Smooth muscle cell (in vitro differentiated cells): ENCODE measurements at regions not wholly inside any gene's neighbourhood (a gene's known extent, or its start where the extent isn't known, plus 50 kb on each side); places are given as distances from the start of the nearest gene placed in this dataset.
A peak's percentile ranks its signal among the peaks of the same experiment; 100 is the strongest.

ENCODE experiments used
- DNase-seq: peaks from one replicate; lab custom pipeline; 2025; ENCODE audit not compliant: unreplicated experiment; lab: John Stamatoyannopoulos, UW
- H2AFZ ChIP-seq: fragments of 200-600 bp; sonication (generic); 2 replicates; pipeline ENCODE4 v1.6.0; 2016; ENCODE audit warnings: antibody characterized with exemption, low read depth, mild to moderate bottlenecking
- H3F3A ChIP-seq: fragments of 200-600 bp; sonication (generic); 2 replicates; pipeline ENCODE4 v1.6.0; 2017; ENCODE audit warnings: antibody characterized with exemption, low read depth
- H3K27ac ChIP-seq: fragments of 200-600 bp; sonication (generic); 2 replicates; pipeline ENCODE4 v1.5.1; 2016; ENCODE audit warnings: low read depth, mild to moderate bottlenecking
- H3K27me3 ChIP-seq: fragments of 200-600 bp; sonication (generic); 2 replicates; pipeline ENCODE4 v1.6.1; 2016; ENCODE audit warnings: low read depth, mild to moderate bottlenecking
- H3K36me3 ChIP-seq: fragments of 200-600 bp; sonication (generic); 2 replicates; pipeline ENCODE4 v1.5.1; 2016; ENCODE audit warnings: low read depth
- H3K4me1 ChIP-seq: fragments of 200-600 bp; sonication (generic); 2 replicates; pipeline ENCODE4 v1.5.1; 2016; ENCODE audit warnings: low read depth
- H3K4me2 ChIP-seq: fragments of 200-600 bp; sonication (generic); 2 replicates; pipeline ENCODE4 v1.6.0; 2016; ENCODE audit warnings: mild to moderate bottlenecking
- H3K4me3 ChIP-seq: fragments of 200-600 bp; sonication (generic); 2 replicates; pipeline ENCODE4 v1.5.1; 2016; ENCODE audit warnings: mild to moderate bottlenecking
- H3K79me2 ChIP-seq: fragments of 200-600 bp; sonication (generic); 2 replicates; pipeline ENCODE4 v1.6.0; 2016; ENCODE audit warnings: low read depth, mild to moderate bottlenecking
- H3K9ac ChIP-seq: fragments of 200-600 bp; sonication (generic); 2 replicates; pipeline ENCODE4 v1.6.0; 2016; ENCODE audit warnings: low read depth
- H3K9me3 ChIP-seq: fragments of 200-600 bp; sonication (generic); replicated peaks from 2 replicates; pipeline ENCODE4 v1.5.1; 2016; ENCODE audit warnings: low read depth
- H4K20me1 ChIP-seq: fragments of 200-600 bp; sonication (generic); 2 replicates; pipeline ENCODE4 v1.6.0; 2016; ENCODE audit warnings: low read depth
- CTCF ChIP-seq: fragments of 200-600 bp; sonication (generic); IDR thresholded peaks from 2 replicates; pipeline ENCODE4 v1.5.1; 2017; ENCODE audit warnings: borderline replicate concordance, mild to moderate bottlenecking, antibody characterized with exemption; ENCODE audit not compliant: insufficient read depth, poor library complexity, severe bottlenecking
- WGBS: methylation state at CpG from one replicate; pipeline ENCODE4 v1.1.7; 2016; ENCODE audit warnings: low lambda C conversion rate; 5-methylcytosine and 5-hydroxymethylcytosine counted together

DNA sequence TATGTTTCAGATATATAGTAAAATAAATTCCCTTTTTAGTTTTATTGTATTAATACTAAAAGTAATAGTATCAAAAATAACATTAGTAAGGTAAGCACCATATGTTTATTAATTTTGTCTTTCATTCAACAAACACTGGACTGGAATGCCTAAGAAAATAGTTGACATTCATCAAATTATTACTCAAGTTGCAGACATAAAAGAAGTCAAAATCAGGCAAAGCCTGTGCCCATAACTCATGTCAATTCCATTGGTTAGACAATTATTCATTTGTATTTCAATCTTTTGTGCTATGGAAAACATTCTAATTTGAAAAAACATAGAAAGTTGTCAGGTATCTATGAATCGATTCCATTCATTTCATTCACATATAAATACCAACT lies 158.9 kb downstream of the CEMIP2 start:
- Histone ChIP-seq H3K36me3 (no peaks in the 10 kb centered on the region), H4K20me1 (no peaks in the 10 kb centered on the region), H3K9me3 (peaks cover 4% of the 10 kb centered on the region), H3K4me3 (no peak overlapping the region), H2AFZ (no peak overlapping the region), H3K4me1 (peaks cover 7% of the 10 kb centered on the region), H3K27me3 (no peaks in the 10 kb centered on the region), H3K27ac (no peak overlapping the region), H3F3A (no peaks in the 10 kb centered on the region), H3K79me2 (no peaks in the 10 kb centered on the region), H3K4me2 (no peak overlapping the region), H3K9ac (no peak overlapping the region)
- DNase-seq: no peak
- 92% methylated on average over 1 of the region's 1 CpG for WGBS
- no peak for TF ChIP-seq CTCF

DNA sequence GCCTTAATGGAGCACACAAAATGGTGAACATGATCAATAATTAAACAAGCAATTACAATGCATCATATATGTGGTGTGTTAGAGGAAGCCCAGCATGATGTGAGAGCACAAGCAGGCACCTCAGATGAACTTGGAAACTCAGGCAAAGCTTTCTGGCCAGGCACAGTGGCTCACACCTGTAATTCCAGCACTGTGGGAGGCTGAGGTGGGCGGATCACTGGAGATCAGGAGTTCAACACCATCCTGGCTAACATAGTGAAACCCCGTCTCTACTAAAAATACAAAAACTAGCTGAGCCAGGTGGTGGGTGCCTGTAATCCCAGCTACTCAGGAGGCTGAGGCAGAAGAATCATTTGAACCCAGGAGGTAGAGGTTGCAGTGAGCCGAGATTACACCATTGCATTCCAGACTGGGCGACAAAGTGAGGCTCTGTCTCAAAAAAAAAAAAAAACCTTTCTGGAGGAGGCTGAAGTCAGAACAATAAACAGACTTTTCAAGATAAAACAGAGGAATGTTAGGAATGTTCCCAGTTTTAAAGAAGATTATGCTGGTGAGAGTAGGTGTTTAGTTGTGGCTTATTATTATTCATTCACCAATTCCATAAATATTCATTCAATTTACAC lies 159.4 kb downstream of the CEMIP2 start:
- WGBS: 45% methylated on average over 4 of the region's 4 CpGs
- Histone ChIP-seq H3K4me1 (peaks cover 7% of the 10 kb centered on the region), H3K79me2 (no peaks in the 10 kb centered on the region), H3F3A (no peaks in the 10 kb centered on the region), H3K4me3 (no peak overlapping the region), H3K36me3 (no peaks in the 10 kb centered on the region), H3K27me3 (no peaks in the 10 kb centered on the region), H3K4me2 (no peak overlapping the region), H3K9ac (no peak overlapping the region), H3K9me3 (peaks cover 4% of the 10 kb centered on the region), H4K20me1 (no peaks in the 10 kb centered on the region), H2AFZ (no peak overlapping the region), H3K27ac (no peak overlapping the region)
- DNase-seq: no peak
- TF ChIP-seq CTCF: no peak

DNA sequence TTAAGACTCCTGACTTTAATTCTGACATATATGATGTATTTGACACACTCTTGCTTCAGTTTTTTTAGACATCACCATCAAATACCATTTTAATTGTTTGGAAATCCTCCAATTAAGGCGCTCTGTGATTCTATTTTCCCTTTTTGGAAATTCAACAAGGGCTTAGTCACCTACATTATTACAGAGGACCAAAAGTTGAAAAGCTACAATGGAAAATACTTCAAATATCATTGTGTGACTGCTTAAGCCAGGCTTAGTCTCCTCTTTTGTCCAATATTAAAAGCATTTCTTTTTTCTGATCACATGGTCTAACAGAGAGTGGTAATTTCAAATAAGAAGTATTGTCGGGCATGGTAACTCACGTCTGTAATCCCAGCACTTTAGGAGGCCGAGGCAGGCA lies 160.3 kb downstream of the CEMIP2 start:
- H3K4me1 ChIP-seq: peaks cover 7% of the 10 kb centered on the region
- H3K27ac ChIP-seq: no peak overlapping the region
- H4K20me1 ChIP-seq: no peaks in the 10 kb centered on the region
- H3K36me3 ChIP-seq: no peaks in the 10 kb centered on the region
- DNase-seq: no peak
- no peak overlapping the region for H3K4me2 ChIP-seq
- H3K9ac ChIP-seq: no peak overlapping the region
- TF ChIP-seq CTCF: no peak
- no peak overlapping the region for H3K4me3 ChIP-seq
- no peaks in the 10 kb centered on the region for H3K27me3 ChIP-seq
- H2AFZ ChIP-seq: no peak overlapping the region
- peaks cover 4% of the 10 kb centered on the region for H3K9me3 ChIP-seq
- H3K79me2 ChIP-seq: no peaks in the 10 kb centered on the region
- WGBS: 92% methylated on average over 4 of the region's 4 CpGs
- H3F3A ChIP-seq: no peaks in the 10 kb centered on the region

DNA sequence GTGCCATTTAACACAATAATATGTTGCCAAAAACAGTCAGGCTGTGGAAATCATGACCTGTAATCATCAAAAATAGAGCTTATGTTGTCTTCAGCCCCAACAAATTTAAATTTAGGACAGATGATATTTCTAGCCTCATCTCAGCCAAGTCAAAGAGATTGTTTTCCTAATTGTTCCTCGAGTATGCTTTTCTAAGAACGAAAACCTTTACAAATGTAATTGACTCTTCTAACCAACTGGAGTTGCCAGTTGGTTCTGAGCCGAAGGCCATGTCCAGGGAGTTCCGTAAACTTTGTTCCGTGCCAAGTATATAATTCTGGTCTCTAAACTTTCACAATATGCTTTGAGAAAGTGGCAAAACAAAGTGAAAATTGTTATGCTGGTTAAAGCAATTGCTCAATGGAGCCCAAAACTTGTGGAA lies 160.8 kb downstream of the CEMIP2 start:
- H3K4me2 ChIP-seq: no peak overlapping the region
- H3K79me2 ChIP-seq: no peaks in the 10 kb centered on the region
- WGBS: 94% methylated on average over 5 of the region's 5 CpGs
- no peak overlapping the region for H3K4me3 ChIP-seq
- H4K20me1 ChIP-seq: no peaks in the 10 kb centered on the region
- peaks cover 7% of the 10 kb centered on the region for H3K4me1 ChIP-seq
- H3K27ac ChIP-seq: no peak overlapping the region
- no peaks in the 10 kb centered on the region for H3F3A ChIP-seq
- H3K9ac ChIP-seq: no peak overlapping the region
- TF ChIP-seq CTCF: no peak
- peaks cover 4% of the 10 kb centered on the region for H3K9me3 ChIP-seq
- DNase-seq: no peak
- peak overlapping the region; percentile 19 for H2AFZ ChIP-seq
- H3K27me3 ChIP-seq: no peaks in the 10 kb centered on the region
- H3K36me3 ChIP-seq: no peaks in the 10 kb centered on the region
